Tibial artery (tissue), 4 donors: ENCODE measurements at regions not wholly inside any gene's neighbourhood (a gene's known extent, or its start where the extent isn't known, plus 50 kb on each side); places are given as distances from the start of the nearest gene placed in this dataset.

Experiments
- DNase-seq, 2 donors: peaks; one replicate each; pipeline ENCODE4 v3.0.0-alpha.2; 2019
- H3K27ac ChIP-seq, 2 donors: fragments of 200-600 bp; sonication (generic) in 1 of 2; 1 replicate in 1 of 2; 2 replicates in 1 of 2; pipeline ENCODE4 v1.5.1; 2018 to 2019; ENCODE audit warnings: mild to moderate bottlenecking in 1 of 2
- H3K27me3 ChIP-seq, 2 donors: fragments of 200-600 bp; sonication (generic) in 1 of 2; one replicate each; pipeline versions ENCODE4 v1.5.1 to v1.6.0; 2016 to 2019
- H3K36me3 ChIP-seq, 3 donors: fragments of 200-600 bp; sonication (generic) in 2 of 3; one replicate each; pipeline ENCODE4 v1.5.1; 2016 to 2019; ENCODE audit warnings: mild to moderate bottlenecking in 2 of 3
- H3K4me1 ChIP-seq, 4 donors: fragments of 200-600 bp; sonication (generic) in 2 of 4; 1 replicate in 3 of 4; 2 replicates in 1 of 4; pipeline ENCODE4 v1.5.1; 2016 to 2019
- H3K4me3 ChIP-seq, 2 donors: fragments of 200-600 bp; sonication (generic) in 1 of 2; 1 replicate in 1 of 2; 2 replicates in 1 of 2; pipeline ENCODE4 v1.5.1; 2018 to 2019; ENCODE audit warnings: mild to moderate bottlenecking in 2 of 2
- H3K9me3 ChIP-seq, 3 donors: fragments of 200-600 bp; sonication (generic) in 1 of 3; one replicate each; pipeline ENCODE4 v1.5.1; 2016 to 2019
- intact Hi-C: fragments of 100-400 bp; cut with DNase I; formaldehyde crosslinking; loops from one replicate; pipeline ENCODE4 v1.15.0; 2023; ENCODE audit warnings: low total_unique reads
- TF ChIP-seq, protein P1 (sequence below), 2 experiments: fragments of 200-600 bp in 1 of 2; fragments of 450-650 bp in 1 of 2; IDR thresholded peaks; one replicate each; pipeline ENCODE4 v1.5.1; 2017 to 2019; ENCODE audit warnings: antibody characterized with exemption in 2 of 2, mild to moderate bottlenecking in 1 of 2, moderate library complexity in 1 of 2

DNA sequence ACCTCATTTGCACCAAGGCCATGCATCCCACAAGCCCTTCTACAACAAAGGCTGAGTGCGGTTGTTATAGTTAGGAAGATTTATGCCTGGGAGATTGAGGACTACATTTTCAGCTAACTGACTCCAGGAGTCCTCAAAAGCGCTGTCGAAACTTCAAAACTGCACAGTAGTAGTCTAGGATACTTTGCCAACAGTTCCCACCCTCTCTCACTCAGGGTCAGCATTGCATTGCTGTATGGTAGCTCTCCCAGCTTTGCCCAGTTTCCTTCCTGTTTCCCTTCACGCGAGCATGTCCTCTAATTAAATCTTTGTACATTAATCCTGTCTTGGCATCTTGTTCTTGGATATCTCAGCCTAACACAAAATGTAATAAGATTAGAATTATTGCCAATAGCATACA, 420.6 kb upstream of the UBE2E3 start:
- H3K36me3 ChIP-seq: no peaks in the 10 kb centered on the region
- DNase-seq: no peak

DNA sequence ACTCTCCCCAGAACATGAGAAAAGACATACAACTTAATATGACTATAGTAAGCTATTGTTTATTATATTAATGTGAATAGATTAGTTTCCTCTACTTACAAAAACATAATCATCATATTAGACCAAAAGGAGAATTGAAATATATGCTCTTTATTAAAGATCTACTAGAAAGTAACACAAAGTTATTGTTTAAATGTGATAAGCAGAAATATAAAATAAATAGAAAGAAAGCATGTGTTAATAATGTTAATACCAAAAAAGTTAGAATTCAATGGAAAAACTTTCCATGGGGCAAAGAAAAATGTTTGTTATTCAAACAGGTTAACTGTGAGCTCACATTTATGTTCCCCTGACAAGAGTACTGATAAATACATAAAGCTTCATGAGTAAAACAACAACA, 421.4 kb upstream of the UBE2E3 start:
- TF ChIP-seq, protein P1, sequence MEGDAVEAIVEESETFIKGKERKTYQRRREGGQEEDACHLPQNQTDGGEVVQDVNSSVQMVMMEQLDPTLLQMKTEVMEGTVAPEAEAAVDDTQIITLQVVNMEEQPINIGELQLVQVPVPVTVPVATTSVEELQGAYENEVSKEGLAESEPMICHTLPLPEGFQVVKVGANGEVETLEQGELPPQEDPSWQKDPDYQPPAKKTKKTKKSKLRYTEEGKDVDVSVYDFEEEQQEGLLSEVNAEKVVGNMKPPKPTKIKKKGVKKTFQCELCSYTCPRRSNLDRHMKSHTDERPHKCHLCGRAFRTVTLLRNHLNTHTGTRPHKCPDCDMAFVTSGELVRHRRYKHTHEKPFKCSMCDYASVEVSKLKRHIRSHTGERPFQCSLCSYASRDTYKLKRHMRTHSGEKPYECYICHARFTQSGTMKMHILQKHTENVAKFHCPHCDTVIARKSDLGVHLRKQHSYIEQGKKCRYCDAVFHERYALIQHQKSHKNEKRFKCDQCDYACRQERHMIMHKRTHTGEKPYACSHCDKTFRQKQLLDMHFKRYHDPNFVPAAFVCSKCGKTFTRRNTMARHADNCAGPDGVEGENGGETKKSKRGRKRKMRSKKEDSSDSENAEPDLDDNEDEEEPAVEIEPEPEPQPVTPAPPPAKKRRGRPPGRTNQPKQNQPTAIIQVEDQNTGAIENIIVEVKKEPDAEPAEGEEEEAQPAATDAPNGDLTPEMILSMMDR (IDR thresholded peaks at IDR 0.05): no peak
- Histone ChIP-seq H3K9me3 (no peaks in the 10 kb centered on the region), H3K4me1 (no peaks in the 10 kb centered on the region), H3K27me3 (no peaks in the 10 kb centered on the region), H3K27ac (no peak overlapping the region), H3K36me3 (no peaks in the 10 kb centered on the region), H3K4me3 (no peak overlapping the region)
- DNase-seq: no peak
- intact Hi-C loops: no loop called here

More for the DNA sequence above, 420.6 kb upstream of the UBE2E3 start:
- Histone ChIP-seq H3K9me3 (no peaks in the 10 kb centered on the region), H3K4me3 (no peak overlapping the region), H3K27me3 (no peaks in the 10 kb centered on the region), H3K4me1 (no peaks in the 10 kb centered on the region), H3K27ac (no peak overlapping the region)
- TF ChIP-seq, protein P1 (IDR thresholded peaks at IDR 0.05): no peak
- intact Hi-C loops: no loop called here

DNA sequence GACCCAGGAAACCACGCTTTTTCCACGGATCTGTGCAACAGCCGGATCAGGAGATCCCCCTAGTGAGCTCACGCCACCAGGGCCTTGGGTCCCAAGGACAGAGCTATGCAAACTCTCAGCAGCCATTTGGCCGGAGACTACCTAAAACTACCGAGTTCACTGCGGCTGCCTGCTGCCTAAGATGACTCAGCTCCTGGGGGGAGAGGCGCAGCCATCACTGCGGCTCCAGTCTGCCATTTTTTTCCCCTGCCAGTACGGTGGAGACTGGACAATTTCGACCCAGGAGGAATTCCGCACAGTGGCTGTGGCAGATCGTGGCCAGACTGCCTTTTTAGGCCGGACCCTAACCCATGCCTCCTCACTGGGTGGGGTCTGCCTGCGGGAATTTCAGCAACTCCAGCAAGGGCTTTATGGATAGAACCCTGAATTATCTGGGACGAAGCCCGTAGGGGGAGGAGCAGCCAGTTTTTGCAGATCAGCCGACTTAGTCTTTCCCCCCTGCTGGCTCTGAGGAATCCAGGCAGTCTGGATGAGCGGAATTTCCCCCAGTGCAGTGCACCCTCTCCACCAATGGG, 424.9 kb upstream of the UBE2E3 start:
- no peaks in the 10 kb centered on the region for H3K4me1 ChIP-seq
- H3K36me3 ChIP-seq: no peaks in the 10 kb centered on the region
- H3K27ac ChIP-seq: no peak overlapping the region
- H3K9me3 ChIP-seq: no peaks in the 10 kb centered on the region
- DNase-seq: no peak
- intact Hi-C loops: no loop called here
- H3K4me3 ChIP-seq: no peak overlapping the region
- no peaks in the 10 kb centered on the region for H3K27me3 ChIP-seq
- TF ChIP-seq, protein P1 (IDR thresholded peaks at IDR 0.05): no peak

DNA sequence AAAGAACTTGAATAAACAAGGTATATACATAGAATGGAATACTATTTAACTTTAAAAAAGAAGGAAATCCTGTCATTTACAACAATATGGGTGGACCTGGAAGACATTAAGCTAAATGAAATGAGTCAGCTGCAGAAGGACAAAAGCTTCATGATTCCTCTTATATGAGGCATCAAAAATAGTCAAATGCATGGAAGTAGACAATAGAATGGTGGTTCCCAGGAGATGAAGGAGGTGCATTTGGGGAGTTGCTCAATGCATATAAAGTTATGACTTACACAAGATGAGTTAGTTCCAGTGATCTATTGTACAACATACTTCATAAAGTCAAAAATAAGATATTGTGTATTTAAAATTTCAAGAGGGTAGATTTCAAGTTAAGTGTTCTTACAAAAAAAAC, 426.1 kb upstream of the UBE2E3 start:
- TF ChIP-seq, protein P1 (IDR thresholded peaks at IDR 0.05): no peak
- H3K4me1 ChIP-seq: no peaks in the 10 kb centered on the region

DNA sequence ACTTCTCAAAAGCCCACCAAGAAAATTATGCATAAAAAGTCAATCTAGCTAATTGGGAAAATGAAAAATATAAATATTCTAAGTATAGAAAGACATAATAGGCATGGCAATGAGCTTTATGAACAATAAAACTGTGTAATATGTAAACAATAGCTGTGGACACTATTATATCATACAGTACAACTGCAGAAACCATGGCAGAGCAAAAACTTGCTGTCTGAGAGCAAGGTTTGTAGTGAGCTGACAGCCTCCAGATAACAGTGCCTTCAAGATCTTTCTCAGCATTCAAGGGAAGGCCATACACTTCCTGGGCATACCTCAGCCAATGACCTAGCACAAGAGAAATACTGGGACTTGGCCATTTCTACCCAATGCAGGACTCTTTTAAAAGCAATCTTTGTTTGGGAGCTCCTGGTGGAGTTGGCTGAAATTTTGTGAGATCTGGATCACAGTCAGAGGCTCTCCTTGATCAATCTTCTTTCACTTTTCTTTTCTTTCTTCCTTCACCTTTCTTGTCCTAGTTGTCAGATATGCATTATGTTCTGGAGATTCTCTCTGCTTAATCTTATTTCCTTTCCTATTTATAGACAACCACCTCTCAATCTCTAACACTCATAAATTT, 427.2 kb upstream of the UBE2E3 start:
- Histone ChIP-seq H3K9me3 (no peaks in the 10 kb centered on the region), H3K4me3 (no peak overlapping the region), H3K27me3 (no peaks in the 10 kb centered on the region), H3K27ac (no peak overlapping the region), H3K36me3 (no peaks in the 10 kb centered on the region), H3K4me1 (no peaks in the 10 kb centered on the region)
- no peak for DNase-seq
- TF ChIP-seq, protein P1 (IDR thresholded peaks at IDR 0.05): no peak
- intact Hi-C loops: no loop called here

More for the DNA sequence above, 426.1 kb upstream of the UBE2E3 start:
- no peak overlapping the region for H3K27ac ChIP-seq
- no peaks in the 10 kb centered on the region for H3K9me3 ChIP-seq
- no peaks in the 10 kb centered on the region for H3K36me3 ChIP-seq
- DNase-seq: no peak
- intact Hi-C loops: no loop called here
- H3K27me3 ChIP-seq: no peaks in the 10 kb centered on the region
- H3K4me3 ChIP-seq: no peak overlapping the region
